ENCODE measurements at regions not wholly inside any gene's neighbourhood (a gene's known extent, or its start where the extent isn't known, plus 50 kb on each side); places are given as distances from the start of the nearest gene placed in this dataset.

DNA sequence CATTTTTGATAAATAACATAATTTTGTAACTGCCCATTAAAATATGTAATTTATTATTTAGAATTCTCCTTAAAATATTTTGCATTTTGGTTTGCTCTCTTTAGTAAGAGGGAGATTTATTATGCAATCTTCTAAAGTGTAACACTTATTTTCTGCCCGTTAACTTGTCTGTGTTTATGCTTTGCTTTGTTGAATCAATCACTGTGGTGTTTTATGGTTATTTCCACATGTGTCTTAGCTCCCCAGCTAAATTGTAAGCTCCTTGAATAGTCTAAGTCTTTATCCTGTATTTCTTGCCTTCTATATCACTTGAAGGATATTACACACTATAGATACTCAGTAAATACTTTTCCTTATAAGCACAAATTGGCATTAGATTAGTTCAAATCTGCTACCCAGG lies 166.6 kb upstream of the SPRED2 start:
- H3K4me1 Mint-ChIP-seq, result no peaks in the 10 kb centered on the region
- H3K4me3 ChIP-seq (ENCODE audit: low read length in 2 of 2), result no peak overlapping the region
- intact Hi-C loops (cut with micrococcal nuclease), result no loop called here
- H3K27me3 ChIP-seq (ENCODE audit: insufficient read depth, low read length), result no peaks in the 10 kb centered on the region
- H3K27ac Mint-ChIP-seq, result no peak overlapping the region
- H3K9me3 ChIP-seq (ENCODE audit: control insufficient read depth in 1 of 2, low read length in 2 of 2), result no peaks in the 10 kb centered on the region
- H3K4me1 ChIP-seq (ENCODE audit: insufficient read depth, low read length), result no peaks in the 10 kb centered on the region
- peaks cover 5 to 14% of the 10 kb centered on the region in 2 donors for H3K27me3 Mint-ChIP-seq
- CTCF ChIA-PET (ENCODE audit: partially characterized antibody), result no interaction called here
- no peaks in the 10 kb centered on the region for H3K36me3 Mint-ChIP-seq
- H3K36me3 ChIP-seq (ENCODE audit: insufficient read depth, low read length), result no peaks in the 10 kb centered on the region
- no peak overlapping the region for H3K27ac ChIP-seq (ENCODE audit: low read depth, low read length)
- no peak for DNase-seq
- peaks cover 0 to 9% (median 0%) of the 10 kb centered on the region in 8 donors for H3K9me3 Mint-ChIP-seq
- POLR2A ChIA-PET (ENCODE audit: partially characterized antibody), result no interaction called here
- H3K4me3 Mint-ChIP-seq, result no peak overlapping the region

DNA sequence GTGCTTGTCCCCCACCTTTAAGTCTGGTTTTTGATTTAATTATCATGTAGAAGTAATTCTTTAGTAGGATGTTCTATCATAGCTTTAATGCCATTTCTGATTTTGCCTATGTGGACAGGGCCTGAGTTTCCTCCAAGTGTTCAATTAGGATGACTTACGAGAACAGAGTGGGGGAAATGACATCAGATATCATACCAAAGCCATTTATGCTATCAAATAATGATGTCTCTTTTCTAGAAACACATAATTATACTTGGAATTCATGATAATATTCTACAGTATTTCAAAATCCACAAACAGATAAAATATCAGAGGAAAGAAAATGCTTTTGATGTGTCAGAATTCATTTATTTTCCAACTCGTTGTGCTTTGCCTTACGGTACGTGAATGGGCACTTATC lies 165.9 kb upstream of the SPRED2 start:
- H3K27ac Mint-ChIP-seq, result no peak overlapping the region
- H3K4me1 Mint-ChIP-seq, result no peaks in the 10 kb centered on the region
- no peaks in the 10 kb centered on the region for H3K9me3 ChIP-seq (ENCODE audit: control insufficient read depth in 1 of 2, low read length in 2 of 2)
- H3K36me3 Mint-ChIP-seq, result no peaks in the 10 kb centered on the region
- no peaks in the 10 kb centered on the region for H3K27me3 ChIP-seq (ENCODE audit: insufficient read depth, low read length)
- DNase-seq, result no peak
- intact Hi-C loops (cut with micrococcal nuclease), result no loop called here
- ChIA-PET POLR2A (ENCODE audit: partially characterized antibody) (no interaction called here), CTCF (ENCODE audit: partially characterized antibody) (no interaction called here)
- H3K4me1 ChIP-seq (ENCODE audit: insufficient read depth, low read length), result no peaks in the 10 kb centered on the region
- H3K9me3 Mint-ChIP-seq, result peaks cover 0 to 9% (median 0%) of the 10 kb centered on the region in 8 donors
- no peak overlapping the region for H3K4me3 ChIP-seq (ENCODE audit: low read length in 2 of 2)
- no peak overlapping the region for H3K4me3 Mint-ChIP-seq
- no peaks in the 10 kb centered on the region for H3K36me3 ChIP-seq (ENCODE audit: insufficient read depth, low read length)
- peaks cover 5 to 14% of the 10 kb centered on the region in 2 donors for H3K27me3 Mint-ChIP-seq
- no peak overlapping the region for H3K27ac ChIP-seq (ENCODE audit: low read depth, low read length)

DNA sequence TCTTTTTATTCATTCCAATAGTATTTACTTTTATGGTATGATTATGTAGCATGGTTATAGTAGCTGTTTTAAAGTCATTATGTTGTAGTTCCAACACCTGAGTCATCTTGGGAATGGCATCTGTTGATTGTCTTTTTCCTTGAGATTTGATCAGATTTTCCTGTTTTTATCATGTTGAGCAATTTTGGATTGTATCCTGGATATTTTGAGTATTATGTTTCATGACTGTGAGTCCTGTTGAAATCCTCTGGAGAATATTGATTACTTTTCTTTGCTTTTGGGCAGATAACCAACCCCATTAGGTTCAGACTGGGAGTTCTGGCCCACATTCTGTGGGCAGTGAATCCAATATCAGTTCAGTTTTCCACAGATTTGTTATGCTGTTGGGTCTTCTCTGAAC lies 163.2 kb upstream of the SPRED2 start:
- H3K27ac Mint-ChIP-seq, result no peak overlapping the region
- Histone ChIP-seq H3K9me3 (ENCODE audit: control insufficient read depth in 1 of 2, low read length in 2 of 2) (no peaks in the 10 kb centered on the region), H3K4me1 (ENCODE audit: insufficient read depth, low read length) (no peaks in the 10 kb centered on the region), H3K4me3 (ENCODE audit: low read length in 2 of 2) (no peak overlapping the region), H3K27ac (ENCODE audit: low read depth, low read length) (no peak overlapping the region), H3K36me3 (ENCODE audit: insufficient read depth, low read length) (no peaks in the 10 kb centered on the region), H3K27me3 (ENCODE audit: insufficient read depth, low read length) (no peaks in the 10 kb centered on the region)
- POLR2A ChIA-PET (ENCODE audit: partially characterized antibody), result no interaction called here
- CTCF ChIA-PET (ENCODE audit: partially characterized antibody), result no interaction called here
- DNase-seq, result no peak
- intact Hi-C loops (cut with micrococcal nuclease), result no loop called here
- H3K36me3 Mint-ChIP-seq, result no peaks in the 10 kb centered on the region
- H3K27me3 Mint-ChIP-seq, result peaks cover 10 to 19% of the 10 kb centered on the region in 2 donors
- no peak overlapping the region for H3K4me3 Mint-ChIP-seq
- no peaks in the 10 kb centered on the region for H3K4me1 Mint-ChIP-seq
- peaks cover 0 to 9% (median 0%) of the 10 kb centered on the region in 8 donors for H3K9me3 Mint-ChIP-seq

DNA sequence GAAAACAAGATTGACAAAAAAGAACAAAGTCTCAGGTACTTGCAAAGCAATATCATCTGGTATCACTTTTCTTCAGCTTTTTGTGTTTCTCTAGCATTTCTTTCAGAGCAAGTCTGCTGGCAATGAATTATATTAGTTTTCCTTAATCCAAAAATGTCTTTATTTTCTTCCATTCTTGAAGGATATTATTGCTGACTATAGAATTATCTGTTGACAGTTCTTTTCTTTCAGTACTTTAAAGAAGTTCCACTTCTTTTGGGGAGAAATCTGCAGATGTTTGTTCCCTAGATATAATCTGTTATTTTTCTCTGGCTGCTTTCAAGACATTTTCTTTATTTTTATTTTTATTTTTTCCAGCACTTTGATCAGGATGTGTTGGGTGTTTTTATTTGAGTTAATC lies 161.8 kb upstream of the SPRED2 start:
- ChIA-PET CTCF (ENCODE audit: partially characterized antibody) (no interaction called here), POLR2A (ENCODE audit: partially characterized antibody) (no interaction called here)
- Mint-ChIP-seq H3K27me3 (peaks cover 15 to 23% of the 10 kb centered on the region in 2 donors), H3K4me1 (no peaks in the 10 kb centered on the region), H3K36me3 (no peaks in the 10 kb centered on the region), H3K27ac (no peak overlapping the region), H3K9me3 (peaks cover 0 to 11% (median 0%) of the 10 kb centered on the region in 8 donors), H3K4me3 (no peak overlapping the region)
- intact Hi-C loops (cut with micrococcal nuclease), result no loop called here
- H3K4me3 ChIP-seq (ENCODE audit: low read length in 2 of 2), result no peak overlapping the region
- no peaks in the 10 kb centered on the region for H3K4me1 ChIP-seq (ENCODE audit: insufficient read depth, low read length)
- H3K9me3 ChIP-seq (ENCODE audit: control insufficient read depth in 1 of 2, low read length in 2 of 2), result no peaks in the 10 kb centered on the region
- H3K27me3 ChIP-seq (ENCODE audit: insufficient read depth, low read length), result no peaks in the 10 kb centered on the region
- no peaks in the 10 kb centered on the region for H3K36me3 ChIP-seq (ENCODE audit: insufficient read depth, low read length)
- H3K27ac ChIP-seq (ENCODE audit: low read depth, low read length), result no peak overlapping the region
- no peak for DNase-seq

DNA sequence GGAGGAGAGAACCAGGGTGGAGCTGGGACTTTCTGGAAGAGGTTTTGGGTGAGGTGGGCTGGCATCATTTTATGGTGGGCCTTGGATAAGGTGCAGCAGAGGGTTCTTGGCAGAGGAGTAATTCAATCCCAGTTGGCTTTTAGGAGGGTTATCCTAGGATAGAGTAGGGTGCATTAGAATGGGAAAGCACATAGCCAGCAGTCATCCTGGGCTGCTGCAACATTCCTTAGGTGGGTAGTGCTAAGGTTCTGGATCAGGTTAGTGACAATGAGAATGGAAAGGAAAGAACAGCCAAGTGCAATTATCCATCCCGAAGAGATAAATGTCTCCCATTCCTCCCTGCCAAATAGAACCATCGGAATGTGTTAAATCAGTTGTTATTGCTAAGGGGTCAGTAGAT lies 157.3 kb upstream of the SPRED2 start:
- POLR2A ChIA-PET (ENCODE audit: partially characterized antibody), result no interaction called here
- Mint-ChIP-seq H3K36me3 (no peaks in the 10 kb centered on the region), H3K27me3 (peaks cover 10 to 13% of the 10 kb centered on the region in 2 donors), H3K4me1 (no peaks in the 10 kb centered on the region), H3K4me3 (no peak overlapping the region), H3K9me3 (peaks cover 0 to 6% (median 2%) of the 10 kb centered on the region in 8 donors), H3K27ac (no peak overlapping the region)
- Histone ChIP-seq H3K27ac (ENCODE audit: low read depth, low read length) (no peak overlapping the region), H3K36me3 (ENCODE audit: insufficient read depth, low read length) (no peaks in the 10 kb centered on the region), H3K4me1 (ENCODE audit: insufficient read depth, low read length) (no peaks in the 10 kb centered on the region), H3K9me3 (ENCODE audit: control insufficient read depth in 1 of 2, low read length in 2 of 2) (no peaks in the 10 kb centered on the region), H3K4me3 (ENCODE audit: low read length in 2 of 2) (no peak overlapping the region), H3K27me3 (ENCODE audit: insufficient read depth, low read length) (no peaks in the 10 kb centered on the region)
- intact Hi-C loops (cut with micrococcal nuclease), result no loop called here
- DNase-seq, result no peak
- CTCF ChIA-PET (ENCODE audit: partially characterized antibody), result interaction anchor here (0.6 kb wide), 1 partner anchor 1729 kb away, joined by 3 read pairs; no protein-coding TSS in a partner anchor

DNA sequence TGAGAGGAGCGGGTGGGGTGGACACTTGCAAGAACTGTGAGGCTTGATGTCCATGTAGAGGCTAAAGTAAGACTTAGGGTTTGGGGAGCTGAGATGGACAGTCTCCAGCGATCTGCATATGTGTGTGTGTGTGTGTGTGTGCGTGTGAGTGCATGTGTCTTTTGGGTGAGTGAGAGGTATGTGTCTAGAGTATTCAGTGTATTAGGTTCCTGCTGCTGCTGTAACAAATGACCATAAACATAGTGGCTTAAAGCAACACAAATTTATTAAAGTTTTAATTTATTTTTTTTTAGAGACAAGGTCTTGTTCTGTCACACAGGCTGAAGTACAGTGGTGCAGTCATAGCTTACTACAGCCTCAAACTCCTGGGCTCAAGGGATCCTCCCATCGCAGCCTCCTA lies 155.4 kb upstream of the SPRED2 start:
- Histone ChIP-seq H3K27ac (ENCODE audit: low read depth, low read length) (no peak overlapping the region), H3K4me3 (ENCODE audit: low read length in 2 of 2) (no peak overlapping the region), H3K4me1 (ENCODE audit: insufficient read depth, low read length) (no peaks in the 10 kb centered on the region), H3K36me3 (ENCODE audit: insufficient read depth, low read length) (no peaks in the 10 kb centered on the region), H3K27me3 (ENCODE audit: insufficient read depth, low read length) (no peaks in the 10 kb centered on the region), H3K9me3 (ENCODE audit: control insufficient read depth in 1 of 2, low read length in 2 of 2) (no peaks in the 10 kb centered on the region)
- no peak for DNase-seq
- Mint-ChIP-seq H3K27ac (no peak overlapping the region), H3K27me3 (peaks cover 10 to 14% of the 10 kb centered on the region in 2 donors), H3K36me3 (no peaks in the 10 kb centered on the region), H3K4me1 (no peaks in the 10 kb centered on the region), H3K4me3 (no peak overlapping the region), H3K9me3 (peaks cover 0 to 4% (median 2%) of the 10 kb centered on the region in 8 donors)
- intact Hi-C loops (cut with micrococcal nuclease), result no loop called here
- POLR2A ChIA-PET (ENCODE audit: partially characterized antibody), result no interaction called here
- CTCF ChIA-PET (ENCODE audit: partially characterized antibody), result no interaction called here

DNA sequence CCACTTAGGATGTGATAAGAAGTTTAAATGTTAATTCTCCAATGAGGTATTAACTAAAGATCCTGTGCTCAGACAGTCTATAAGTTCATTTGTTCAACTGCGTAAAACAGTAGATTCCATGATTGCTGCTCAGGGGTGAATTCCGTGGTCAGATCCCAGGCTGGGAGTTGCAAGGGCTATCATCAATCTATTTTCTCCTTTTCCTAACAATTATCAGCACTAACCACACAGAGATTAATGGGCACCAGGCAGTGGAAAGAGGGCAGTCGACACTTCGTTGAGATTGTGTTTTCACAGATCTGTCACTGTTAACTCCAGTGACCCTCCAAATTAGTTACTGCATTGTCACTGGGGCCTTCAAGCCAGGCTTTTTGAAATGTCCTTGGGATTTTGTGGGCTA lies 154.1 kb upstream of the SPRED2 start:
- H3K36me3 Mint-ChIP-seq, result no peaks in the 10 kb centered on the region
- H3K27me3 Mint-ChIP-seq, result peaks cover 14 to 16% of the 10 kb centered on the region in 2 donors
- Histone ChIP-seq H3K4me3 (ENCODE audit: low read length in 2 of 2) (no peak overlapping the region), H3K27ac (ENCODE audit: low read depth, low read length) (no peak overlapping the region), H3K9me3 (ENCODE audit: control insufficient read depth in 1 of 2, low read length in 2 of 2) (no peaks in the 10 kb centered on the region), H3K4me1 (ENCODE audit: insufficient read depth, low read length) (no peaks in the 10 kb centered on the region), H3K27me3 (ENCODE audit: insufficient read depth, low read length) (no peaks in the 10 kb centered on the region), H3K36me3 (ENCODE audit: insufficient read depth, low read length) (no peaks in the 10 kb centered on the region)
- H3K4me1 Mint-ChIP-seq, result no peaks in the 10 kb centered on the region
- no peak for DNase-seq
- ChIA-PET CTCF (ENCODE audit: partially characterized antibody) (no interaction called here), POLR2A (ENCODE audit: partially characterized antibody) (no interaction called here)
- H3K4me3 Mint-ChIP-seq, result no peak overlapping the region
- H3K9me3 Mint-ChIP-seq, result peaks cover 0 to 4% (median 2%) of the 10 kb centered on the region in 8 donors
- no peak overlapping the region for H3K27ac Mint-ChIP-seq
- intact Hi-C loops (cut with micrococcal nuclease), result no loop called here

DNA sequence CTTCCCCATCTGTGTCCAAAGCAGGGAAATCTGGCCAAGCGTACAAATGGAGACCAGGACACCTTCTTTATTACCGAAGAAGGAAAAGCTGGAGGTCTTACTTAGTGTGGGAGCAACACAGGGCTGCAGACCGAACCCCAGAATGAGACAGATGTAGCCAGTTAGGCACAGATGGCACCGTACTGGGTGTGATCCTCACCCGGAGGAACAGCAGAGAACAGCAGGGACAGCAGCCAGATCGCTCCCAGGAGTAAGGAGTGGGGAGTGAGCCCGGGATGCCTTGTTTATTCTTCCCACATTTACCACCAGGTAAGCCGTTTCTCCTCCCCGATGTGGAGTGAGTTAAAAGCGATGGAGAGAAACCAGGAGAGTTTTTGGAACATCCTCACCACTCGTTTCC lies 150.7 kb upstream of the SPRED2 start:
- Histone ChIP-seq H3K27me3 (ENCODE audit: insufficient read depth, low read length) (no peaks in the 10 kb centered on the region), H3K4me1 (ENCODE audit: insufficient read depth, low read length) (no peaks in the 10 kb centered on the region), H3K36me3 (ENCODE audit: insufficient read depth, low read length) (no peaks in the 10 kb centered on the region), H3K4me3 (ENCODE audit: low read length in 2 of 2) (no peak overlapping the region), H3K27ac (ENCODE audit: low read depth, low read length) (no peak overlapping the region), H3K9me3 (ENCODE audit: control insufficient read depth in 1 of 2, low read length in 2 of 2) (no peaks in the 10 kb centered on the region)
- Mint-ChIP-seq H3K27me3 (peaks cover 7 to 12% of the 10 kb centered on the region in 2 donors), H3K9me3 (peaks cover 0 to 2% (median 0%) of the 10 kb centered on the region in 8 donors), H3K4me3 (no peak overlapping the region), H3K4me1 (no peaks in the 10 kb centered on the region), H3K27ac (no peak overlapping the region), H3K36me3 (no peaks in the 10 kb centered on the region)
- DNase-seq, result no peak
- ChIA-PET POLR2A (ENCODE audit: partially characterized antibody) (no interaction called here), CTCF (ENCODE audit: partially characterized antibody) (no interaction called here)
- intact Hi-C loops (cut with micrococcal nuclease), result no loop called here

Measured in CD4-positive, alpha-beta memory T cell (primary cell).